Endothelial cell of umbilical vein (primary cell): ENCODE measurements at regions not wholly inside any gene's neighbourhood (a gene's known extent, or its start where the extent isn't known, plus 50 kb on each side); places are given as distances from the start of the nearest gene placed in this dataset.

Experiments
- BruUV-seq: library from RNA; stranded (reverse); fragments of 400-500 nt; replicated peaks from 2 replicates; lab custom pipeline; 2021; lab: Mats Ljungman, UMichigan
- CTCF ChIA-PET: fragments of 300-600, 350-600 bp; sonication (Branson Sonifier 250); formaldehyde crosslinking; loops from one replicate; lab custom pipeline; 2021; ENCODE audit warnings: antibody characterized with exemption, inconsistent platforms; lab: Charles Lee
- POLR2A ChIA-PET: fragments of 300-600, 350-600 bp; sonication (Branson Sonifier 250); formaldehyde crosslinking; loops from one replicate; lab custom pipeline; 2021; ENCODE audit warnings: antibody characterized with exemption, inconsistent platforms; lab: Charles Lee
- DNase-seq: peaks from one replicate; pipeline ENCODE4 v3.0.0-alpha.2; 2011; ENCODE audit warnings: low read depth, low spot score
- FAIRE-seq: peaks from 2 replicates; lab custom pipeline; 2011; peaks lifted over from hg19 to GRCh38; lab: Jason Lieb, UNC
- H2AFZ ChIP-seq: 2 replicates; pipeline ENCODE4 v1.6.0; 2012; ENCODE audit warnings: low read depth, low read length, control low read depth, inconsistent platforms
- H3K27ac ChIP-seq: 2 replicates; pipeline ENCODE4 v1.5.1; 2011; ENCODE audit warnings: low read depth, mild to moderate bottlenecking, control low read depth, low read length, moderate library complexity; ENCODE audit not compliant: insufficient read depth
- H3K27me3 ChIP-seq, 2 experiments: 2 replicates each; pipeline versions ENCODE4 v1.6.0 to v1.6.1; 2011; ENCODE audit warnings: low read length in 2 of 2, mixed read lengths in 1 of 2; ENCODE audit not compliant: control insufficient read depth in 2 of 2, insufficient read depth in 2 of 2
- H3K36me3 ChIP-seq, 2 experiments: 2 replicates in 1 of 2; 3 replicates in 1 of 2; pipeline ENCODE4 v1.5.1; 2011; ENCODE audit warnings: low read length in 2 of 2, mild to moderate bottlenecking in 1 of 2, moderate library complexity in 1 of 2; ENCODE audit not compliant: control insufficient read depth in 2 of 2, insufficient read depth in 2 of 2; ENCODE audit errors: extremely low read depth in 1 of 2
- H3K4me1 ChIP-seq: 3 replicates; pipeline ENCODE4 v1.5.1; 2011; ENCODE audit warnings: mild to moderate bottlenecking, low read length; ENCODE audit not compliant: control insufficient read depth, insufficient read depth; ENCODE audit errors: extremely low read depth
- H3K4me2 ChIP-seq: 2 replicates; pipeline ENCODE4 v1.6.1; 2011; ENCODE audit warnings: low read length, control low read depth, mixed read lengths; ENCODE audit not compliant: insufficient read depth
- H3K4me3 ChIP-seq, 3 experiments: fragments of 200-600 bp in 1 of 3; sonication (generic), shearing (Covaris generic) in 1 of 3; replicated peaks in 1 of 3; 2 replicates each; pipeline ENCODE4 v1.5.1; 2011 to 2016; ENCODE audit warnings: control low read depth in 3 of 3, low read length in 3 of 3, mild to moderate bottlenecking in 2 of 3, inconsistent platforms in 1 of 3, low read depth in 1 of 3, moderate library complexity in 1 of 3; ENCODE audit not compliant: insufficient read depth in 1 of 3
- H3K79me2 ChIP-seq: 2 replicates; pipeline ENCODE4 v1.6.0; 2012; ENCODE audit warnings: low read length, inconsistent platforms; ENCODE audit not compliant: control insufficient read depth, insufficient read depth
- H3K9ac ChIP-seq: replicated peaks from 2 replicates; pipeline ENCODE3; 2011; ENCODE audit warnings: low read length, control low read depth; ENCODE audit not compliant: insufficient read depth; ENCODE audit errors: extremely low read depth
- H3K9me1 ChIP-seq: replicated peaks from 3 replicates; pipeline ENCODE4 v1.6.0; 2011; ENCODE audit warnings: mild to moderate bottlenecking, low read length; ENCODE audit not compliant: control insufficient read depth, insufficient read depth; ENCODE audit errors: extremely low read depth
- H3K9me3 ChIP-seq: replicated peaks from 2 replicates; pipeline ENCODE4 v1.5.1; 2012; ENCODE audit warnings: low read length, inconsistent platforms; ENCODE audit not compliant: control insufficient read depth, insufficient read depth
- H4K20me1 ChIP-seq: replicated peaks from 2 replicates; pipeline ENCODE3; 2011; ENCODE audit warnings: mild to moderate bottlenecking, low read length; ENCODE audit not compliant: control insufficient read depth, insufficient read depth; ENCODE audit errors: extremely low read depth
- EZH2 ChIP-seq: IDR thresholded peaks from 2 replicates; pipeline ENCODE4 v1.6.1; 2012; ENCODE audit warnings: borderline replicate concordance, low read depth, mild to moderate bottlenecking, moderate library complexity, low read length, inconsistent platforms; ENCODE audit not compliant: severe bottlenecking
- FOS ChIP-seq: IDR thresholded peaks from 2 replicates; pipeline ENCODE4 v1.6.1; 2011; ENCODE audit warnings: mild to moderate bottlenecking, low read length, moderate library complexity, borderline replicate concordance; ENCODE audit not compliant: insufficient read depth
- GATA2 ChIP-seq: IDR thresholded peaks from 2 replicates; pipeline ENCODE4 v1.7.0; 2011; ENCODE audit warnings: low read depth, mild to moderate bottlenecking, moderate library complexity, mixed read lengths, low read length; ENCODE audit not compliant: insufficient read length, insufficient read depth
- JUN ChIP-seq: IDR thresholded peaks from 2 replicates; pipeline ENCODE4 v1.6.1; 2011; ENCODE audit warnings: borderline replicate concordance, low read depth; ENCODE audit not compliant: insufficient read length, insufficient read depth
- MYC ChIP-seq: IDR thresholded peaks from one replicate; pipeline ENCODE4 v1.6.1; 2011; ENCODE audit warnings: mild to moderate bottlenecking, low read depth, low read length
- POLR2A ChIP-seq: IDR thresholded peaks from 2 replicates; pipeline ENCODE4 v1.6.1; 2012; ENCODE audit warnings: low read depth, mild to moderate bottlenecking, control low read depth, low read length
- POLR2AphosphoS5 ChIP-seq: IDR thresholded peaks from 2 replicates; pipeline ENCODE4 v1.6.1; 2012; ENCODE audit warnings: low read depth, mild to moderate bottlenecking, control low read depth, low read length, moderate library complexity; ENCODE audit not compliant: insufficient read depth
- dilution Hi-C: fragments of 300-500 bp; cut with MboI; formaldehyde crosslinking; loops from one replicate; pipeline ENCODE4 v1.15.0; 2019; ENCODE audit warnings: low sequenced_read_pairs; ENCODE audit not compliant: extremely low pct_ligation_motif_present
- intact Hi-C: fragments of 100-400 bp; cut with micrococcal nuclease; formaldehyde crosslinking; loops from one replicate; pipeline ENCODE4 v1.10.0; 2022
- TF ChIP-seq, protein P1 (sequence below): IDR thresholded peaks from 2 replicates; pipeline ENCODE4 v1.6.1; 2011; ENCODE audit not compliant: insufficient read depth, insufficient read length
- TF ChIP-seq, protein P2 (sequence below), 2 donors: IDR thresholded peaks; 1 replicate in 1 of 2; 2 replicates in 1 of 2; pipeline ENCODE4 v1.5.1; 2011; ENCODE audit warnings: low read length in 2 of 2, mild to moderate bottlenecking in 2 of 2, moderate library complexity in 2 of 2, control low read depth in 1 of 2, inconsistent platforms in 1 of 2, low read depth in 1 of 2; ENCODE audit not compliant: insufficient read depth in 1 of 2; ENCODE audit errors: extremely low read depth in 1 of 2

DNA sequence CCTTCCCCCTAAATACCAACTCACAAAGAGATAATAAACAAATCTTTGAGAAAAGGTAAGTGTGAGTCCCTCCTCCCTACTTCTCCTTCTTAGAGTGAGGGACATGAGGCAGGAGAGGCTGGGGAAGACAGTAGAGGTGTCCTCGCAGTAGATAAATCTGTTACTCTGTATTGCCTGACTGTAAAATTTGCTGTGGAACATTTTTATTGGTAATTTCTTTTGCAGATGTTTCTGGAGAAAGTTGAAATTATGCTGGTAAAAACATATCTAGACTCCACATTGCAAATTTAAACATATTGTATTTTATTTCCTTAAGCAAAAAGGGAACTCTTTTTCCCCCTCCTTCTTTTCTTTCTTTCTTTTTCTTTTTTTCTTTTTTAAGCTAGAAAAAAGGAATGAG, 58.5 kb downstream of the PLCE1 start:
- no peak overlapping the region for H3K9ac ChIP-seq
- no peak for TF ChIP-seq POLR2AphosphoS5
- TF ChIP-seq, protein P1, sequence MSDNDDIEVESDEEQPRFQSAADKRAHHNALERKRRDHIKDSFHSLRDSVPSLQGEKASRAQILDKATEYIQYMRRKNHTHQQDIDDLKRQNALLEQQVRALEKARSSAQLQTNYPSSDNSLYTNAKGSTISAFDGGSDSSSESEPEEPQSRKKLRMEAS = no peak
- no peak for TF ChIP-seq FOS
- TF ChIP-seq EZH2 = no peak
- TF ChIP-seq MYC = no peak
- TF ChIP-seq JUN = no peak
- TF ChIP-seq, protein P2, sequence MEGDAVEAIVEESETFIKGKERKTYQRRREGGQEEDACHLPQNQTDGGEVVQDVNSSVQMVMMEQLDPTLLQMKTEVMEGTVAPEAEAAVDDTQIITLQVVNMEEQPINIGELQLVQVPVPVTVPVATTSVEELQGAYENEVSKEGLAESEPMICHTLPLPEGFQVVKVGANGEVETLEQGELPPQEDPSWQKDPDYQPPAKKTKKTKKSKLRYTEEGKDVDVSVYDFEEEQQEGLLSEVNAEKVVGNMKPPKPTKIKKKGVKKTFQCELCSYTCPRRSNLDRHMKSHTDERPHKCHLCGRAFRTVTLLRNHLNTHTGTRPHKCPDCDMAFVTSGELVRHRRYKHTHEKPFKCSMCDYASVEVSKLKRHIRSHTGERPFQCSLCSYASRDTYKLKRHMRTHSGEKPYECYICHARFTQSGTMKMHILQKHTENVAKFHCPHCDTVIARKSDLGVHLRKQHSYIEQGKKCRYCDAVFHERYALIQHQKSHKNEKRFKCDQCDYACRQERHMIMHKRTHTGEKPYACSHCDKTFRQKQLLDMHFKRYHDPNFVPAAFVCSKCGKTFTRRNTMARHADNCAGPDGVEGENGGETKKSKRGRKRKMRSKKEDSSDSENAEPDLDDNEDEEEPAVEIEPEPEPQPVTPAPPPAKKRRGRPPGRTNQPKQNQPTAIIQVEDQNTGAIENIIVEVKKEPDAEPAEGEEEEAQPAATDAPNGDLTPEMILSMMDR (IDR thresholded peaks at IDR 0.05; ENCODE audit: extremely low read depth in 1 of 2, insufficient read depth in 1 of 2, low read depth in 1 of 2, low read length in 2 of 2) = no peak
- TF ChIP-seq GATA2 = no peak
- TF ChIP-seq POLR2A = no peak
- H3K27me3 ChIP-seq = no peaks in the 10 kb centered on the region
- DNase-seq (no peak), FAIRE-seq (no peak)
- no peak overlapping the region for H3K4me2 ChIP-seq
- no peaks in the 10 kb centered on the region for H3K9me1 ChIP-seq
- H3K79me2 ChIP-seq = no peaks in the 10 kb centered on the region
- H3K4me1 ChIP-seq = no peaks in the 10 kb centered on the region
- no peak overlapping the region for H2AFZ ChIP-seq
- no peaks in the 10 kb centered on the region for H3K9me3 ChIP-seq
- no peaks in the 10 kb centered on the region for H3K36me3 ChIP-seq
- ChIA-PET POLR2A (no interaction called here), CTCF (no interaction called here)
- dilution Hi-C loops = no loop called here
- no peaks in the 10 kb centered on the region for H4K20me1 ChIP-seq
- no peak overlapping the region for H3K4me3 ChIP-seq
- no TSS peak for BruUV-seq
- intact Hi-C loops = no loop called here
- no peak overlapping the region for H3K27ac ChIP-seq
